GM12878 (cell line): ENCODE measurements at regions not wholly inside any gene's neighbourhood (a gene's known extent, or its start where the extent isn't known, plus 50 kb on each side); places are given as distances from the start of the nearest gene placed in this dataset.
A peak's percentile ranks its signal among the peaks of the same experiment; 100 is the strongest.

Source experiments
- ATF7 ChIP-seq: fragments of 450-650 bp; IDR thresholded peaks from 2 replicates; pipeline ENCODE4 v1.6.1; 2016; ENCODE audit warnings: low read depth, mild to moderate bottlenecking
- BHLHE40 ChIP-seq, 2 experiments: fragments of 450-650 bp in 1 of 2; IDR thresholded peaks; 2 replicates each; pipeline ENCODE4 v1.6.1; 2011 to 2017; ENCODE audit warnings: low read depth in 2 of 2, borderline replicate concordance in 1 of 2, improper control_type of control experiment in 1 of 2, low read length in 1 of 2, mild to moderate bottlenecking in 1 of 2
- CREB1 ChIP-seq: IDR thresholded peaks from 2 replicates; pipeline ENCODE4 v1.6.1; 2012; ENCODE audit warnings: low read depth, mild to moderate bottlenecking, inconsistent platforms
- EZH2 ChIP-seq: IDR thresholded peaks from 2 replicates; pipeline ENCODE4 v1.6.1; 2012; ENCODE audit warnings: low read depth, mild to moderate bottlenecking, control low read depth, inconsistent platforms, low read length, borderline replicate concordance; ENCODE audit not compliant: control insufficient read depth
- HCFC1 ChIP-seq: fragments of 150-350 bp; IDR thresholded peaks from 2 replicates; pipeline ENCODE4 v1.6.1; 2014; ENCODE audit warnings: low read length
- HDGF ChIP-seq: fragments of 450-650 bp; IDR thresholded peaks from 2 replicates; pipeline ENCODE4 v1.6.1; 2016; ENCODE audit warnings: antibody characterized with exemption
- IKZF2 ChIP-seq, 2 experiments: fragments of 450-650 bp; IDR thresholded peaks; 2 replicates each; pipeline ENCODE4 v1.6.1; 2017; ENCODE audit warnings: mild to moderate bottlenecking in 2 of 2, moderate library complexity in 2 of 2
- JUNB ChIP-seq: IDR thresholded peaks from 2 replicates; pipeline ENCODE4 v1.6.1; 2016; ENCODE audit warnings: antibody characterized with exemption, mild to moderate bottlenecking
- MXI1 ChIP-seq: fragments of 150-350 bp; IDR thresholded peaks from 2 replicates; pipeline ENCODE4 v1.6.1; 2011; ENCODE audit warnings: low read depth, mild to moderate bottlenecking, inconsistent platforms, low read length, improper control_type of control experiment
- MYC ChIP-seq: IDR thresholded peaks from 2 replicates; pipeline ENCODE4 v1.6.1; 2011; ENCODE audit warnings: mild to moderate bottlenecking, low read length, moderate library complexity, inconsistent platforms; ENCODE audit not compliant: insufficient read depth, insufficient replicate concordance, insufficient read length, severe bottlenecking
- NFXL1 ChIP-seq: fragments of 450-650 bp; IDR thresholded peaks from 2 replicates; pipeline ENCODE4 v1.6.1; 2017; ENCODE audit warnings: antibody characterized with exemption, mild to moderate bottlenecking, borderline replicate concordance
- PAX8 ChIP-seq: fragments of 450-650 bp; IDR thresholded peaks from 2 replicates; pipeline ENCODE4 v1.6.1; 2017; ENCODE audit warnings: mild to moderate bottlenecking, moderate library complexity
- RAD51 ChIP-seq: fragments of 450-650 bp; IDR thresholded peaks from 2 replicates; pipeline ENCODE4 v1.6.1; 2016; ENCODE audit warnings: moderate library complexity, mild to moderate bottlenecking, inconsistent platforms
- RCOR1 ChIP-seq: conservative IDR thresholded peaks from 2 replicates; pipeline ENCODE4 v1.6.1; 2012; ENCODE audit warnings: low read depth, low read length, improper control_type of control experiment
- RFX5 ChIP-seq: IDR thresholded peaks from 2 replicates; pipeline ENCODE4 v1.6.1; 2011; ENCODE audit warnings: low read depth, low read length, improper control_type of control experiment
- SIN3A ChIP-seq: IDR thresholded peaks from 2 replicates; pipeline ENCODE4 v1.6.1; 2012; ENCODE audit warnings: low read depth, low read length, improper control_type of control experiment
- SMC3 ChIP-seq: IDR thresholded peaks from 2 replicates; pipeline ENCODE4 v1.6.1; 2011; ENCODE audit warnings: low read length, improper control_type of control experiment, borderline replicate concordance
- SP1 ChIP-seq: IDR thresholded peaks from one replicate; pipeline ENCODE4 v1.6.1; 2011; ENCODE audit warnings: low read depth, low read length
- STAT3 ChIP-seq: IDR thresholded peaks from 2 replicates; pipeline ENCODE4 v1.6.1; 2011; ENCODE audit warnings: low read depth, low read length, improper control_type of control experiment
- YY1 ChIP-seq: IDR thresholded peaks from 2 replicates; pipeline ENCODE4 v1.6.1; 2011; ENCODE audit warnings: low read depth, mild to moderate bottlenecking, low read length
- ZNF622 ChIP-seq: fragments of 450-650 bp; IDR thresholded peaks from 2 replicates; pipeline ENCODE4 v1.6.1; 2017; ENCODE audit warnings: mild to moderate bottlenecking, inconsistent platforms
- ZZZ3 ChIP-seq: IDR thresholded peaks from 2 replicates; pipeline ENCODE4 v1.6.1; 2011; ENCODE audit warnings: low read depth; ENCODE audit not compliant: control insufficient read depth, insufficient read length
- TF ChIP-seq, protein P1 (sequence below): IDR thresholded peaks from 2 replicates; pipeline ENCODE4 v1.6.1; 2012; ENCODE audit warnings: improper control_type of control experiment, low read depth, low read length; ENCODE audit not compliant: insufficient replicate concordance
- TF ChIP-seq, protein P2 (sequence below): IDR thresholded peaks from 2 replicates; pipeline ENCODE4 v1.6.1; 2012; ENCODE audit warnings: low read depth, low read length, improper control_type of control experiment
- TF ChIP-seq, protein P3 (sequence below): fragments of 450-650 bp; IDR thresholded peaks from 2 replicates; pipeline ENCODE4 v1.6.1; 2017; ENCODE audit warnings: mild to moderate bottlenecking
- TF ChIP-seq, protein P4 (sequence below): IDR thresholded peaks from 2 replicates; pipeline ENCODE4 v1.6.1; 2011; ENCODE audit warnings: borderline replicate concordance, low read depth, mild to moderate bottlenecking, moderate library complexity, low read length; ENCODE audit not compliant: insufficient read depth, poor library complexity, severe bottlenecking

DNA sequence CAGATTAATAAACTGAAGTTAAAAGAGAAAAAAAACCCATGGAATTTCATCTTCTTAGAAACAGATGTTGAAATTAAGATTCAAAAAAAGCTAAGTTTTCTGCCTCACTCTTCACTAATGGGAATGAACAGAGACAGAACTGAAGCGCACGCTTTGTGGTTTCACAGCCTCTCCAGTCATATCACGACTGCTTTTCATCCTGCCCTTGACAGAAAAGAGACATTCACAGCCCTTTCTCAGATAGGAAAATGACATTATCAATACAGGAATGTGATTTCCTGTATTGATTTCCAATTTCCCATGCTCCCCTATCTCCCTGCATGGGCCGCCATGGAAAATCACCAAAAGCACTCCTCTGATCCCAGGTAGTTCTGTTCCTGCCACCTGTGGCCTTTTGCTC lies 108.2 kb downstream of the PFKFB3 start (continued):
- TF ChIP-seq IKZF2 (IDR thresholded peaks at IDR 0.05) (0 out of 4 replicates have a peak, but pooled peaks have one; percentile 8 to 10), HCFC1 (no peak), HDGF (no peak), EZH2 (no peak), NFXL1 (no peak), PAX8 (no peak), STAT3 (no peak), ATF7 (no peak), JUNB (peak; percentile 55), SP1 (no peak), RAD51 (no peak), MYC (no peak), RFX5 (no peak), ZNF622 (no peak), MXI1 (no peak), BHLHE40 (IDR thresholded peaks at IDR 0.05; ENCODE audit: borderline replicate concordance in 1 of 2, low read depth in 2 of 2, low read length in 1 of 2) (no peak), ZZZ3 (no peak), YY1 (no peak), CREB1 (no peak), SIN3A (no peak), RCOR1 (no peak), SMC3 (no peak)
- TF ChIP-seq, protein P1, sequence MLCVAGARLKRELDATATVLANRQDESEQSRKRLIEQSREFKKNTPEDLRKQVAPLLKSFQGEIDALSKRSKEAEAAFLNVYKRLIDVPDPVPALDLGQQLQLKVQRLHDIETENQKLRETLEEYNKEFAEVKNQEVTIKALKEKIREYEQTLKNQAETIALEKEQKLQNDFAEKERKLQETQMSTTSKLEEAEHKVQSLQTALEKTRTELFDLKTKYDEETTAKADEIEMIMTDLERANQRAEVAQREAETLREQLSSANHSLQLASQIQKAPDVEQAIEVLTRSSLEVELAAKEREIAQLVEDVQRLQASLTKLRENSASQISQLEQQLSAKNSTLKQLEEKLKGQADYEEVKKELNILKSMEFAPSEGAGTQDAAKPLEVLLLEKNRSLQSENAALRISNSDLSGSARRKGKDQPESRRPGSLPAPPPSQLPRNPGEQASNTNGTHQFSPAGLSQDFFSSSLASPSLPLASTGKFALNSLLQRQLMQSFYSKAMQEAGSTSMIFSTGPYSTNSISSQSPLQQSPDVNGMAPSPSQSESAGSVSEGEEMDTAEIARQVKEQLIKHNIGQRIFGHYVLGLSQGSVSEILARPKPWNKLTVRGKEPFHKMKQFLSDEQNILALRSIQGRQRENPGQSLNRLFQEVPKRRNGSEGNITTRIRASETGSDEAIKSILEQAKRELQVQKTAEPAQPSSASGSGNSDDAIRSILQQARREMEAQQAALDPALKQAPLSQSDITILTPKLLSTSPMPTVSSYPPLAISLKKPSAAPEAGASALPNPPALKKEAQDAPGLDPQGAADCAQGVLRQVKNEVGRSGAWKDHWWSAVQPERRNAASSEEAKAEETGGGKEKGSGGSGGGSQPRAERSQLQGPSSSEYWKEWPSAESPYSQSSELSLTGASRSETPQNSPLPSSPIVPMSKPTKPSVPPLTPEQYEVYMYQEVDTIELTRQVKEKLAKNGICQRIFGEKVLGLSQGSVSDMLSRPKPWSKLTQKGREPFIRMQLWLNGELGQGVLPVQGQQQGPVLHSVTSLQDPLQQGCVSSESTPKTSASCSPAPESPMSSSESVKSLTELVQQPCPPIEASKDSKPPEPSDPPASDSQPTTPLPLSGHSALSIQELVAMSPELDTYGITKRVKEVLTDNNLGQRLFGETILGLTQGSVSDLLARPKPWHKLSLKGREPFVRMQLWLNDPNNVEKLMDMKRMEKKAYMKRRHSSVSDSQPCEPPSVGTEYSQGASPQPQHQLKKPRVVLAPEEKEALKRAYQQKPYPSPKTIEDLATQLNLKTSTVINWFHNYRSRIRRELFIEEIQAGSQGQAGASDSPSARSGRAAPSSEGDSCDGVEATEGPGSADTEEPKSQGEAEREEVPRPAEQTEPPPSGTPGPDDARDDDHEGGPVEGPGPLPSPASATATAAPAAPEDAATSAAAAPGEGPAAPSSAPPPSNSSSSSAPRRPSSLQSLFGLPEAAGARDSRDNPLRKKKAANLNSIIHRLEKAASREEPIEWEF, result peak; percentile 55
- TF ChIP-seq, protein P2, sequence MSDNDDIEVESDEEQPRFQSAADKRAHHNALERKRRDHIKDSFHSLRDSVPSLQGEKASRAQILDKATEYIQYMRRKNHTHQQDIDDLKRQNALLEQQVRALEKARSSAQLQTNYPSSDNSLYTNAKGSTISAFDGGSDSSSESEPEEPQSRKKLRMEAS, result no peak
- TF ChIP-seq, protein P3, sequence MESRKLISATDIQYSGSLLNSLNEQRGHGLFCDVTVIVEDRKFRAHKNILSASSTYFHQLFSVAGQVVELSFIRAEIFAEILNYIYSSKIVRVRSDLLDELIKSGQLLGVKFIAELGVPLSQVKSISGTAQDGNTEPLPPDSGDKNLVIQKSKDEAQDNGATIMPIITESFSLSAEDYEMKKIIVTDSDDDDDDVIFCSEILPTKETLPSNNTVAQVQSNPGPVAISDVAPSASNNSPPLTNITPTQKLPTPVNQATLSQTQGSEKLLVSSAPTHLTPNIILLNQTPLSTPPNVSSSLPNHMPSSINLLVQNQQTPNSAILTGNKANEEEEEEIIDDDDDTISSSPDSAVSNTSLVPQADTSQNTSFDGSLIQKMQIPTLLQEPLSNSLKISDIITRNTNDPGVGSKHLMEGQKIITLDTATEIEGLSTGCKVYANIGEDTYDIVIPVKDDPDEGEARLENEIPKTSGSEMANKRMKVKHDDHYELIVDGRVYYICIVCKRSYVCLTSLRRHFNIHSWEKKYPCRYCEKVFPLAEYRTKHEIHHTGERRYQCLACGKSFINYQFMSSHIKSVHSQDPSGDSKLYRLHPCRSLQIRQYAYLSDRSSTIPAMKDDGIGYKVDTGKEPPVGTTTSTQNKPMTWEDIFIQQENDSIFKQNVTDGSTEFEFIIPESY, result no peak
- TF ChIP-seq, protein P4, sequence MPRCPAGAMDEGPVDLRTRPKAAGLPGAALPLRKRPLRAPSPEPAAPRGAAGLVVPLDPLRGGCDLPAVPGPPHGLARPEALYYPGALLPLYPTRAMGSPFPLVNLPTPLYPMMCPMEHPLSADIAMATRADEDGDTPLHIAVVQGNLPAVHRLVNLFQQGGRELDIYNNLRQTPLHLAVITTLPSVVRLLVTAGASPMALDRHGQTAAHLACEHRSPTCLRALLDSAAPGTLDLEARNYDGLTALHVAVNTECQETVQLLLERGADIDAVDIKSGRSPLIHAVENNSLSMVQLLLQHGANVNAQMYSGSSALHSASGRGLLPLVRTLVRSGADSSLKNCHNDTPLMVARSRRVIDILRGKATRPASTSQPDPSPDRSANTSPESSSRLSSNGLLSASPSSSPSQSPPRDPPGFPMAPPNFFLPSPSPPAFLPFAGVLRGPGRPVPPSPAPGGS, result no peak
